Thoracic aorta (tissue), 2 donors: ENCODE measurements at regions not wholly inside any gene's neighbourhood (a gene's known extent, or its start where the extent isn't known, plus 50 kb on each side); places are given as distances from the start of the nearest gene placed in this dataset.

Source experiments
- ATAC-seq: fragments of 150-250 bp; one replicate; pipeline ENCODE4 v1.8.0; 2017; ENCODE audit warnings: low read depth; ENCODE audit not compliant: insufficient number of reproducible peaks, low FRiP score
- DNase-seq: peaks from one replicate; pipeline ENCODE4 v3.0.0-alpha.2; 2020; ENCODE audit warnings: low spot score
- H3K27ac ChIP-seq, 2 donors: fragments of 200-600 bp; sonication (generic); 1 replicate in 1 of 2; 2 replicates in 1 of 2; pipeline ENCODE4 v1.5.1; 2016; ENCODE audit warnings: mild to moderate bottlenecking in 2 of 2, moderate library complexity in 2 of 2
- H3K27me3 ChIP-seq: fragments of 200-600 bp; sonication (generic); replicated peaks from 2 replicates; pipeline ENCODE4 v1.6.0; 2016; ENCODE audit warnings: mild to moderate bottlenecking; ENCODE audit not compliant: insufficient read depth
- H3K36me3 ChIP-seq: fragments of 200-600 bp; sonication (generic); one replicate; pipeline ENCODE4 v1.5.1; 2016
- H3K4me1 ChIP-seq, 2 donors: fragments of 200-600 bp; sonication (generic); 1 replicate in 1 of 2; 2 replicates in 1 of 2; pipeline versions ENCODE4 v1.5.1 to v1.6.0; 2016; ENCODE audit warnings: low read depth in 2 of 2, mild to moderate bottlenecking in 1 of 2; ENCODE audit not compliant: control insufficient read depth in 1 of 2
- H3K4me3 ChIP-seq: fragments of 200-600 bp; sonication (generic); 2 replicates; pipeline ENCODE4 v1.5.1; 2016; ENCODE audit warnings: mild to moderate bottlenecking
- H3K9me3 ChIP-seq: fragments of 200-600 bp; sonication (generic); 2 replicates; pipeline ENCODE4 v1.5.1; 2016
- CTCF ChIP-seq: fragments of 200-600 bp; sonication (generic); IDR thresholded peaks from one replicate; pipeline ENCODE4 v1.5.1; 2019; ENCODE audit warnings: antibody characterized with exemption

DNA sequence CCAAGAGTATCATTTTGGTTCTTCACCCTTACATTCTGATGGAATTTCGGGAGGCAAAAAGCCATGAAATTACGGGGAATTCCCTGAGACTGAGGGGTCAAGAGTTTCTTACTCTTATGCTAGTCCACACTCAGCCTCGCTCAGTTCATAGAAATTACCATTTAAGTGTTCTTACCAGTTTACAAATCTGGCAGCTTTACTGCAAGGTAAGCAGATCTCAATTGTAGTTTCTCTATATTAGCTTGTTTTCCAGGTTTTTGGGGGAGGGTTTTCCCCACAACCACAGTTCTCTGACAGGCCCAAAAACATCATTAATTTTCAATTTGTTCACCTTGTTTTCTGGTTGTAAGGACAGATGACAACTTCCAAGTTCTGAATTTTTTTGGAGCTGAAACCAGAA is 1028.4 kb downstream of the FAM181B start:
- ATAC-seq (no peak), DNase-seq (no peak)
- H3K4me3 ChIP-seq: no peak overlapping the region
- TF ChIP-seq CTCF: no peak
- H3K4me1 ChIP-seq: no peaks in the 10 kb centered on the region
- H3K27me3 ChIP-seq: no peaks in the 10 kb centered on the region
- no peaks in the 10 kb centered on the region for H3K36me3 ChIP-seq
- H3K27ac ChIP-seq: no peak overlapping the region
- H3K9me3 ChIP-seq: no peaks in the 10 kb centered on the region

- Histone ChIP-seq H3K27me3 (no peaks in the 10 kb centered on the region), H3K36me3 (no peaks in the 10 kb centered on the region), H3K27ac (no peak overlapping the region), H3K4me3 (no peak overlapping the region), H3K4me1 (no peaks in the 10 kb centered on the region), H3K9me3 (peaks cover 3% of the 10 kb centered on the region)
- ATAC-seq (no peak), DNase-seq (no peak)
- no peak for TF ChIP-seq CTCF
Measured at GRCh38 chr11:81700076-81700475, 1033.6 kb downstream of the FAM181B start.

DNA sequence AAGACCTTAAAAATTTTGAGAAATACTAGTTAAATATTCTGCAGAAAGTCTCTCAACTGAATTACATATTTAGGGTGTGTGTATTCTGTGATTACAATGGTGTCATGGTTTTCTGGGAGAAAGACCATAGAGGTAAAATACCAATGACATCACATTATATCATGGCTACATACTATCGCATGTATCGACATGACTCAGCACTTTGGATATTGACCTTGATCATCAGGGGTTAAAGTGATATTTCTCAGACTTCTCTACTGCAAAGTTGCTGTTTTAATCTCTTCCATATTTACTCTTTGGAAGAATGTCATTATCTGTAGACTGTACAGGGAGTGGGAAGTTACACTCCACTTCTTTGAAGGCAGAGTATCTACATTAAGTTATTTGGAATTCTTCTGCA is 1046.6 kb downstream of the FAM181B start:
- Histone ChIP-seq H3K9me3 (no peaks in the 10 kb centered on the region), H3K4me3 (no peak overlapping the region), H3K36me3 (no peaks in the 10 kb centered on the region), H3K27ac (no peak overlapping the region), H3K4me1 (no peaks in the 10 kb centered on the region), H3K27me3 (no peaks in the 10 kb centered on the region)
- DNase-seq (no peak), ATAC-seq (no peak)
- no peak for TF ChIP-seq CTCF

GRCh38 chr11:81674211-81674610 is 1059.5 kb downstream of the FAM181B start:
- no peak for TF ChIP-seq CTCF
- Histone ChIP-seq H3K9me3 (no peaks in the 10 kb centered on the region), H3K27ac (no peak overlapping the region), H3K4me3 (no peak overlapping the region), H3K36me3 (no peaks in the 10 kb centered on the region), H3K27me3 (no peaks in the 10 kb centered on the region), H3K4me1 (no peaks in the 10 kb centered on the region)
- DNase-seq (no peak), ATAC-seq (no peak)

DNA sequence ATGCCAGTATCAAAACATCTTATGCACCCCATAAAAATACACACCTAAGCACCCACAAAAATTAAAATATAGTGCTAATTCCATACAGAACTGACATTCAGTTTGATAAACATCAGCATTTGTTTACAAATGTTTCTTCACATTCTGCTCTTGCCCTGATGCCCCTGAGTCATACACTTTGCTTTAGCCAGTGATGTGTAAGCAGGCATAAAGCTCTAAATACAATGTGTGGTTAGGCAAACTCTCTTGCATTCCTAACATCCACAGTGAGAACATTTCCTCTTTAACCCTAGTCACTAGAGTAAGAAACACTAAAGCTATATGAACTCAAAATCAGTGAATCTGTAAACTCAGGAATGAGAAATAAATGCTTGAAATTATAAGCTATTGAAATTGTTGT is 1060.7 kb downstream of the FAM181B start:
- DNase-seq (no peak), ATAC-seq (no peak)
- Histone ChIP-seq H3K4me3 (no peak overlapping the region), H3K9me3 (no peaks in the 10 kb centered on the region), H3K27me3 (no peaks in the 10 kb centered on the region), H3K36me3 (no peaks in the 10 kb centered on the region), H3K27ac (no peak overlapping the region), H3K4me1 (no peaks in the 10 kb centered on the region)
- no peak for TF ChIP-seq CTCF
